GM12878 (cell line): ENCODE measurements at regions not wholly inside any gene's neighbourhood (a gene's known extent, or its start where the extent isn't known, plus 50 kb on each side); places are given as distances from the start of the nearest gene placed in this dataset.

Experiments used
- ATAC-seq: fragments of 200-7000 bp; cut with Tn5 transposase; 3 replicates; pipeline ENCODE4 v1.9.1; 2020; ENCODE audit warnings: mild to moderate bottlenecking, moderate library complexity
- BruUV-seq: library from RNA; stranded (reverse); fragments of 400-500 nt; replicated peaks from 2 replicates; lab custom pipeline; 2021; lab: Mats Ljungman, UMichigan
- CTCF ChIA-PET: fragments of 300-600 bp; sonication (Branson Sonifier 250); formaldehyde crosslinking; extraction: SDS; loops from one replicate; lab custom pipeline; 2021; ENCODE audit warnings: inconsistent platforms; lab: Yijun Ruan, JAX
- POLR2A ChIA-PET: fragments of 350-600 bp; formaldehyde crosslinking; extraction: SDS; loops from one replicate; lab custom pipeline; 2021; ENCODE audit warnings: inconsistent platforms; lab: Charles Lee
- RAD21 ChIA-PET: fragments of 300-600 bp; sonication (Branson Sonifier 250); formaldehyde crosslinking; loops from one replicate; lab custom pipeline; 2023; ENCODE audit warnings: antibody characterized with exemption; ENCODE audit not compliant: unreplicated experiment; lab: Charles Lee
- SMC1A ChIA-PET: fragments of 300-600 bp; sonication (Branson Sonifier 250); formaldehyde crosslinking; loops from one replicate; lab custom pipeline; 2023; ENCODE audit not compliant: unreplicated experiment, uncharacterized antibody; lab: Charles Lee
- DNase-seq: peaks from one replicate; pipeline ENCODE4 v3.0.0-alpha.2; 2011; ENCODE audit warnings: low read depth, low spot score
- FAIRE-seq: peaks from 3 replicates; lab custom pipeline; 2011; peaks lifted over from hg19 to GRCh38; lab: Jason Lieb, UNC
- H2AFZ ChIP-seq: 2 replicates; pipeline ENCODE4 v1.6.0; 2011; ENCODE audit warnings: low read depth, low read length, control low read depth; ENCODE audit not compliant: control insufficient read depth
- H3K27ac ChIP-seq: 2 replicates; pipeline ENCODE4 v1.5.1; 2011; ENCODE audit warnings: control low read depth; ENCODE audit not compliant: control insufficient read depth, insufficient read depth
- H3K27me3 ChIP-seq, 2 experiments: replicated peaks in 1 of 2; 2 replicates each; pipeline versions ENCODE4 v1.6.0 to v1.6.1; 2011; ENCODE audit warnings: low read length in 1 of 2; ENCODE audit not compliant: control insufficient read depth in 2 of 2, insufficient read depth in 2 of 2
- H3K36me3 ChIP-seq, 2 experiments: 2 replicates each; pipeline ENCODE4 v1.5.1; 2011; ENCODE audit warnings: low read length in 1 of 2; ENCODE audit not compliant: control insufficient read depth in 2 of 2, insufficient read depth in 2 of 2
- H3K4me1 ChIP-seq: 2 replicates; pipeline ENCODE4 v1.6.1; 2011; ENCODE audit warnings: mild to moderate bottlenecking, low read length, moderate library complexity, mixed read lengths; ENCODE audit not compliant: control insufficient read depth, insufficient read depth
- H3K4me2 ChIP-seq: 2 replicates; pipeline ENCODE4 v1.6.0; 2011; ENCODE audit warnings: control low read depth; ENCODE audit not compliant: control insufficient read depth, insufficient read depth
- H3K4me3 ChIP-seq: fragments of 200-600 bp; sonication (generic); 2 replicates; pipeline ENCODE4 v1.5.1; 2016
- H3K79me2 ChIP-seq: 2 replicates; pipeline ENCODE4 v1.6.0; 2011; ENCODE audit warnings: low read length; ENCODE audit not compliant: control insufficient read depth, insufficient read depth
- H3K9ac ChIP-seq: 2 replicates; pipeline ENCODE4 v1.8.0; 2011; ENCODE audit warnings: low read length, control low read depth, mixed read lengths; ENCODE audit not compliant: control insufficient read depth, insufficient read depth
- H3K9me3 ChIP-seq: replicated peaks from 3 replicates; pipeline ENCODE4 v1.5.1; 2011; ENCODE audit warnings: mild to moderate bottlenecking, low read length; ENCODE audit not compliant: control insufficient read depth, insufficient read depth
- H4K20me1 ChIP-seq: 2 replicates; pipeline ENCODE4 v1.6.0; 2011; ENCODE audit not compliant: control insufficient read depth, insufficient read depth
- RAD21 ChIP-seq: IDR thresholded peaks from 2 replicates; pipeline ENCODE4 v1.6.1; 2011; ENCODE audit warnings: mild to moderate bottlenecking, low read depth, low read length, moderate library complexity; ENCODE audit not compliant: insufficient read depth
- RAD51 ChIP-seq: fragments of 450-650 bp; IDR thresholded peaks from 2 replicates; pipeline ENCODE4 v1.6.1; 2016; ENCODE audit warnings: moderate library complexity, mild to moderate bottlenecking, inconsistent platforms
- RUNX3 ChIP-seq: IDR thresholded peaks from 2 replicates; pipeline ENCODE4 v1.6.1; 2012; ENCODE audit warnings: low read length, inconsistent platforms
- USF2 ChIP-seq: IDR thresholded peaks from 2 replicates; pipeline ENCODE4 v1.6.1; 2011; ENCODE audit warnings: low read depth, low read length, improper control_type of control experiment, borderline replicate concordance
- ZBED1 ChIP-seq: IDR thresholded peaks from 2 replicates; pipeline ENCODE4 v1.6.1; 2016; ENCODE audit warnings: borderline replicate concordance
- WGBS: methylation state at CpG from one replicate; pipeline ENCODE4 v1.1.6; 2016; ENCODE audit warnings: low lambda C conversion rate; ENCODE audit not compliant: insufficient replicate concordance, insufficient coverage; ENCODE audit errors: missing lambda C conversion rate; 5-methylcytosine and 5-hydroxymethylcytosine counted together
- in situ Hi-C: fragments of 300-500 bp; cut with MboI; formaldehyde crosslinking; loops from 9 replicates; pipeline ENCODE4 v1.14.3; 2018; ENCODE audit warnings: mixed read lengths
- intact Hi-C: fragments of 100-400 bp; cut with micrococcal nuclease; formaldehyde crosslinking; loops from one replicate; pipeline ENCODE4 v1.14.2; 2022; ENCODE audit not compliant: unreplicated experiment

GRCh38 chr1:234854645-234855039 is 244.7 kb upstream of the IRF2BP2 start:
- no peaks in the 10 kb centered on the region for H3K79me2 ChIP-seq
- no peak overlapping the region for H3K27ac ChIP-seq
- SMC1A ChIA-PET = interaction anchor here (0.7 to 8.7 kb wide), 4 partner anchors 8 to 62 kb away, joined by 3 to 49 read pairs (median 4); no protein-coding TSS in a partner anchor
- no peak overlapping the region for H3K9ac ChIP-seq
- intact Hi-C loops (no loop called here), in situ Hi-C loops (no loop called here)
- H3K4me3 ChIP-seq = no peak overlapping the region
- no peak for ATAC-seq
- RAD21 ChIA-PET = interaction anchor here (1.2 kb wide), 1 partner anchor 27 kb away, joined by 3 read pairs; no protein-coding TSS in a partner anchor
- H3K27me3 ChIP-seq = no peaks in the 10 kb centered on the region
- peaks cover 16% of the 10 kb centered on the region for H3K4me1 ChIP-seq
- no peak overlapping the region for H2AFZ ChIP-seq
- H3K36me3 ChIP-seq = no peaks in the 10 kb centered on the region
- CTCF ChIA-PET = interaction anchor here (1.3 kb wide), 1 partner anchor 9 kb away, joined by 6 read pairs; no protein-coding TSS in a partner anchor
- H3K9me3 ChIP-seq = no peaks in the 10 kb centered on the region
- POLR2A ChIA-PET = interaction anchor here (0.9 to 1.2 kb wide), 2 partner anchors 17 to 133 kb away, joined by 3 read pairs; no protein-coding TSS in a partner anchor
- no TSS peak for BruUV-seq
- H3K4me2 ChIP-seq = no peak overlapping the region
- WGBS = 0% methylated on average over 1 of the region's 1 CpG
- no peak for FAIRE-seq
- no peak for TF ChIP-seq RAD51
- TF ChIP-seq ZBED1 = no peak
- TF ChIP-seq RAD21 = no peak
- no peak for DNase-seq
- H4K20me1 ChIP-seq = no peaks in the 10 kb centered on the region

- intact Hi-C loops = no loop called here
- Histone ChIP-seq H3K79me2 (no peaks in the 10 kb centered on the region), H4K20me1 (no peaks in the 10 kb centered on the region), H3K36me3 (no peaks in the 10 kb centered on the region), H3K27me3 (no peaks in the 10 kb centered on the region), H2AFZ (no peak overlapping the region), H3K4me1 (peaks cover 16% of the 10 kb centered on the region), H3K4me3 (no peak overlapping the region), H3K9ac (no peak overlapping the region), H3K9me3 (no peaks in the 10 kb centered on the region), H3K27ac (no peak overlapping the region), H3K4me2 (no peak overlapping the region)
- 50% methylated on average over 6 of the region's 6 CpGs for WGBS
- ATAC-seq (no peak), FAIRE-seq (no peak), DNase-seq (no peak)
- CTCF ChIA-PET = interaction anchor here (1.1 to 1.3 kb wide), 2 partner anchors 9 to 22 kb away, joined by 3 to 6 read pairs; no protein-coding TSS in a partner anchor
- BruUV-seq = no TSS peak
- in situ Hi-C loops = no loop called here
- TF ChIP-seq USF2 (no peak), RUNX3 (peak; percentile 24; the same call in 1 of the 2 replicates)
- POLR2A ChIA-PET = interaction anchor here (0.9 to 1.2 kb wide), 2 partner anchors 17 to 133 kb away, joined by 3 read pairs; no protein-coding TSS in a partner anchor
- RAD21 ChIA-PET = interaction anchor here (1.2 kb wide), 1 partner anchor 28 kb away, joined by 3 read pairs; no protein-coding TSS in a partner anchor
- SMC1A ChIA-PET = interaction anchor here (0.7 to 8.7 kb wide), 4 partner anchors 8 to 63 kb away, joined by 3 to 49 read pairs (median 4); no protein-coding TSS in a partner anchor
Observed at GRCh38 chr1:234853906-234854644, 244.1 kb upstream of the IRF2BP2 start.
